ENCODE measurements at regions not wholly inside any gene's neighbourhood (a gene's known extent, or its start where the extent isn't known, plus 50 kb on each side); places are given as distances from the start of the nearest gene placed in this dataset.
"Not testable (repeated sequence)": the region's sequence is repeated elsewhere in the genome, so short reads cannot be mapped to it uniquely, and the experiment has no call there.

DNA sequence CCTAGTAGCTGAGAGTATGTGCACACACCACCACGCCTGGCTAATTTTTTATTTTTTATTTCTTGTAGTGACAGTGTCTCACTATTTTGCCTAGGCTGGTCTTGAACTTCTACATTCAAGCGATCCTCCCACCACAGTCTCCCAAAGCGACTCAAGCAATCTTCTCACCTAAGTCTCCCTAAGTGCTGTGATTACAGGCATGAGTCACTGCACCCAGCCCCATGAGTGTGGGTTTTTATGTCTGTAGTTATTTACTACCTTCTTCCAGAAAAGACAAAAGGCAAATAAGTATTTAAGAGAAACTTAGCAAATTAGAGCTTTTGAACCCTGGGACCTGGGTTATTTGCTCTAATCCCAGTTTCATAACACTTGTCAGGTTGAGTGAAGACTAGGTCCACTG, 92.3 kb upstream of the HCRTR2 start:
- no peak for DNase-seq
- H3K9me3 Mint-ChIP-seq (ENCODE audit: unreplicated experiment): no peaks in the 10 kb centered on the region
- H3K27ac Mint-ChIP-seq (ENCODE audit: unreplicated experiment): no peak overlapping the region
- no peaks in the 10 kb centered on the region for H3K27me3 Mint-ChIP-seq (ENCODE audit: unreplicated experiment)
- no peak overlapping the region for H3K4me3 Mint-ChIP-seq (ENCODE audit: unreplicated experiment)
- no peaks in the 10 kb centered on the region for H3K36me3 Mint-ChIP-seq (ENCODE audit: unreplicated experiment)
- H3K4me1 Mint-ChIP-seq (ENCODE audit: low read depth, unreplicated experiment): no peaks in the 10 kb centered on the region
- TF ChIP-seq, protein P1, sequence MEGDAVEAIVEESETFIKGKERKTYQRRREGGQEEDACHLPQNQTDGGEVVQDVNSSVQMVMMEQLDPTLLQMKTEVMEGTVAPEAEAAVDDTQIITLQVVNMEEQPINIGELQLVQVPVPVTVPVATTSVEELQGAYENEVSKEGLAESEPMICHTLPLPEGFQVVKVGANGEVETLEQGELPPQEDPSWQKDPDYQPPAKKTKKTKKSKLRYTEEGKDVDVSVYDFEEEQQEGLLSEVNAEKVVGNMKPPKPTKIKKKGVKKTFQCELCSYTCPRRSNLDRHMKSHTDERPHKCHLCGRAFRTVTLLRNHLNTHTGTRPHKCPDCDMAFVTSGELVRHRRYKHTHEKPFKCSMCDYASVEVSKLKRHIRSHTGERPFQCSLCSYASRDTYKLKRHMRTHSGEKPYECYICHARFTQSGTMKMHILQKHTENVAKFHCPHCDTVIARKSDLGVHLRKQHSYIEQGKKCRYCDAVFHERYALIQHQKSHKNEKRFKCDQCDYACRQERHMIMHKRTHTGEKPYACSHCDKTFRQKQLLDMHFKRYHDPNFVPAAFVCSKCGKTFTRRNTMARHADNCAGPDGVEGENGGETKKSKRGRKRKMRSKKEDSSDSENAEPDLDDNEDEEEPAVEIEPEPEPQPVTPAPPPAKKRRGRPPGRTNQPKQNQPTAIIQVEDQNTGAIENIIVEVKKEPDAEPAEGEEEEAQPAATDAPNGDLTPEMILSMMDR (IDR thresholded peaks at IDR 0.05; ENCODE audit: partially characterized antibody, unreplicated experiment): no peak

DNA sequence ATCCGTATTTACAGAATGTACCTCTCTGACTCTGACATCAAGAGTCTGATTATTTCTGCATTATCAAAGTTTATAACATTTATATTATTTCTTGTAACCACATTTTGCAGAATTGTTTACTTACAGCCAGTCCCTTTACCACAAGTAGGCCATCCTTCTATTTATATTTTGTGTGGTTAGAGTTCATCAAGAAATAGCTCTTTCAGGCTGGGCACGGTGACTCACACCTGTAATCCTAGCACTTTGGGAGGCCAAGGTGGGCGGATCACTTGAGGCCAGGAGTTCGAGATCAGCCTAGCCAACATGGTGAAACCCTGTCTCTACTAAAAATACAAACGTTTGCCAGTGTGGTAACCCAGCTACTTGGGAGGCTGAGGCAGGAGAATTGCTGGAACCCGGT, 86.3 kb upstream of the HCRTR2 start:
- H3K4me1 Mint-ChIP-seq (ENCODE audit: low read depth, unreplicated experiment); H3K27ac Mint-ChIP-seq (ENCODE audit: unreplicated experiment); H3K27me3 Mint-ChIP-seq (ENCODE audit: unreplicated experiment); H3K36me3 Mint-ChIP-seq (ENCODE audit: unreplicated experiment); H3K9me3 Mint-ChIP-seq (ENCODE audit: unreplicated experiment); H3K4me3 Mint-ChIP-seq (ENCODE audit: unreplicated experiment); DNase-seq: not testable (repeated sequence)

DNA sequence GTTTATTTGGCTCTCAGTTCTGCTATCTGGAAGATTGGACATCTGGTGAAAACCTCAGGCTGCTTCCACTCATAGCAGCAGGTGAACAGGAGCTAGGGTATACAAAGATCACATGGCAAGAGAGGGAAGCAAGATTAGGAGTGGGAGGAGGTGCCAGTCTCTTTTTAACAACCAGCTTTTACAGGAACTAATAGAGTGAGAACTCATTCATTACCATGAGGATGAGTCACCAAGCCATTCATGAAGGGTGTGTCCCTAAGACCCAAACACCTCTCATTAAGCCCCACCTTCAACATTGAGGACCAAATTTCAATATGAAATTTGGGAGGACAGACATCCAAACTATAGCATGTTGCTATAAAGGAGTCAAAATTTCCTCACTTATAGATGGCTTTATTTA, 85.4 kb upstream of the HCRTR2 start:
- Mint-ChIP-seq H3K4me1 (ENCODE audit: low read depth, unreplicated experiment) (no peaks in the 10 kb centered on the region), H3K36me3 (ENCODE audit: unreplicated experiment) (no peaks in the 10 kb centered on the region), H3K27me3 (ENCODE audit: unreplicated experiment) (peaks cover 2% of the 10 kb centered on the region)

DNA sequence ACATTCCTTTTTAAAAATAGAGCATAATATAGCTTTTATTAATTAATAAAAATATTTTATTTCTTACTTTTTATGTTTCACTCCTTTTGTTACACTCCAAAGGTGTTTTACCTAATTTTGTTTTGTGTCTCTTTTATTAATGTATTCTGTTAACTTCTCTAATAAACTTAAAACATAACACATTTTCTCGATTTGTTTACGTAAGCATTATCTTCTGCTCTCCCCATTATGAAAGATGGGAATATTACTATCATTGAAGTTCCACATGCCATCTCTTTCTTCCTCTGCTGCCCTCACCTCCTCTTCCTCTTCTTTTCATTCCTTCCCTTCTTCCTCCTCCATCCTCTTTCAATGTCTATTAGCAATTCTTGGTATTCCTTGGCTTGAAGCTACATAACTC, 85.0 kb upstream of the HCRTR2 start:
- Mint-ChIP-seq H3K27me3 (ENCODE audit: unreplicated experiment) (peaks cover 2% of the 10 kb centered on the region), H3K4me1 (ENCODE audit: low read depth, unreplicated experiment) (no peaks in the 10 kb centered on the region), H3K4me3 (ENCODE audit: unreplicated experiment) (no peak overlapping the region), H3K9me3 (ENCODE audit: unreplicated experiment) (peaks cover 4% of the 10 kb centered on the region), H3K27ac (ENCODE audit: unreplicated experiment) (no peak overlapping the region), H3K36me3 (ENCODE audit: unreplicated experiment) (no peaks in the 10 kb centered on the region)
- DNase-seq: no peak
- TF ChIP-seq, protein P1 (IDR thresholded peaks at IDR 0.05; ENCODE audit: partially characterized antibody, unreplicated experiment): no peak

More for the DNA sequence above, 85.4 kb upstream of the HCRTR2 start:
- no peak overlapping the region for H3K27ac Mint-ChIP-seq (ENCODE audit: unreplicated experiment)
- TF ChIP-seq, protein P1 (IDR thresholded peaks at IDR 0.05; ENCODE audit: partially characterized antibody, unreplicated experiment): no peak
- no peak overlapping the region for H3K4me3 Mint-ChIP-seq (ENCODE audit: unreplicated experiment)
- peaks cover 4% of the 10 kb centered on the region for H3K9me3 Mint-ChIP-seq (ENCODE audit: unreplicated experiment)
- DNase-seq: no peak

DNA sequence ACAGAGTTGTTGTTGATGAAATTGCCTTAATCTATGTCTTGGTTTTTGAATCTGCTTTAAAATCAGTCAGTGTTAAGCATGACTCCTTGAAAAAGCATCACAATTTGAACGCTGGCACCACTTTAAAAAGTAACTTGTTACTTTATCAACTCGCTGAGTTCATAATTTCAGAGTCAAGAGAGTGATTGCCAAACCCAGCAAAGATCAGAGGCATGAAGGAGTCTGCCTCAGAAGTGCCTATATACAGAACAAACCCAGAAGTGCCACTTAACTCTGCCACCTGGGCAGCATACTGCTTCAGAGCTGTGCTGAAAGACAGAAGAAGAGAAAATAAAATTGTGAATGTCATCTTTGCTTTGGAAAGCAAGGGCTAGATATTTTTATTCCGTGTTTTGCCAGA, 73.6 kb upstream of the HCRTR2 start:
- no peak overlapping the region for H3K4me3 Mint-ChIP-seq (ENCODE audit: unreplicated experiment)
- H3K36me3 Mint-ChIP-seq (ENCODE audit: unreplicated experiment): no peaks in the 10 kb centered on the region
- H3K27me3 Mint-ChIP-seq (ENCODE audit: unreplicated experiment): no peaks in the 10 kb centered on the region
- H3K4me1 Mint-ChIP-seq (ENCODE audit: low read depth, unreplicated experiment): peaks cover 4% of the 10 kb centered on the region
- TF ChIP-seq, protein P1 (IDR thresholded peaks at IDR 0.05; ENCODE audit: partially characterized antibody, unreplicated experiment): no peak
- H3K9me3 Mint-ChIP-seq (ENCODE audit: unreplicated experiment): no peaks in the 10 kb centered on the region
- H3K27ac Mint-ChIP-seq (ENCODE audit: unreplicated experiment): no peak overlapping the region
- DNase-seq: no peak

DNA sequence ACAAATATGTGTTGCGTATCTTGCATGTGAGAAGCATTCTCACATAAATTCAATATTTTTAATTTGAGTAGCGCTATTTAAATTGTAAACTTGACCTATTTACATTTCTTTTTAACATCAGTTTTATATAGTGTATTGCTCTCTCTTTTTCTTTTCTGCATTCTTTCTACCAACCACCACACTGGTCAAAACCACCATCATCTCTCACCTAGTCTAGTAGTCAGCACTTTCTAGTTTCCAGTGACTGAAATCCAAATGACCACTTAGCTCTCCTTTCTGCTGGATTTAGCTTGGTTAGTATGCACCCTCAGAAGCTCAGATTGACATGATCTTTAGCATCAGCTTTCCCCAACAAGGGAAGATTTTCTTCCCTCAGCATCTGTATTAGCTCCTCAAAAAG, 73.2 kb upstream of the HCRTR2 start:
- no peaks in the 10 kb centered on the region for H3K27me3 Mint-ChIP-seq (ENCODE audit: unreplicated experiment)
- no peak for DNase-seq
- H3K4me1 Mint-ChIP-seq (ENCODE audit: low read depth, unreplicated experiment): peaks cover 4% of the 10 kb centered on the region
- no peak overlapping the region for H3K27ac Mint-ChIP-seq (ENCODE audit: unreplicated experiment)
- TF ChIP-seq, protein P1 (IDR thresholded peaks at IDR 0.05; ENCODE audit: partially characterized antibody, unreplicated experiment): no peak
- H3K4me3 Mint-ChIP-seq (ENCODE audit: unreplicated experiment): no peak overlapping the region
- no peaks in the 10 kb centered on the region for H3K9me3 Mint-ChIP-seq (ENCODE audit: unreplicated experiment)
- H3K36me3 Mint-ChIP-seq (ENCODE audit: unreplicated experiment): no peaks in the 10 kb centered on the region

All from glutamatergic neuron (in vitro differentiated cells).